HEK293T (cell line): ENCODE measurements at regions not wholly inside any gene's neighbourhood (a gene's known extent, or its start where the extent isn't known, plus 50 kb on each side); places are given as distances from the start of the nearest gene placed in this dataset.

Experiments used
- ARNT ChIP-seq: fragments of 450-650 bp; IDR thresholded peaks from 2 replicates; pipeline ENCODE4 v1.6.1; 2017; ENCODE audit warnings: mild to moderate bottlenecking
- FOXA1 ChIP-seq: fragments of 450-650 bp; IDR thresholded peaks from 2 replicates; pipeline ENCODE4 v1.6.1; 2016; ENCODE audit warnings: mild to moderate bottlenecking
- FOXK2 ChIP-seq: fragments of 450-650 bp; IDR thresholded peaks from 2 replicates; pipeline ENCODE4 v1.6.1; 2016; ENCODE audit warnings: mild to moderate bottlenecking
- FOXM1 ChIP-seq: fragments of 450-650 bp; IDR thresholded peaks from 2 replicates; pipeline ENCODE4 v1.6.1; 2017; ENCODE audit warnings: mild to moderate bottlenecking, borderline replicate concordance
- SP1 ChIP-seq: fragments of 450-650 bp; IDR thresholded peaks from 2 replicates; pipeline ENCODE4 v1.6.1; 2017
- SUZ12 ChIP-seq: fragments of 450-650 bp; IDR thresholded peaks from 2 replicates; pipeline ENCODE4 v1.6.1; 2016; ENCODE audit warnings: mild to moderate bottlenecking
- TARDBP ChIP-seq: fragments of 450-650 bp; IDR thresholded peaks from 2 replicates; pipeline ENCODE4 v1.6.1; 2016
- ZNF384 ChIP-seq: fragments of 450-650 bp; IDR thresholded peaks from 2 replicates; pipeline ENCODE4 v1.6.1; 2016
- TF ChIP-seq, protein P1 (sequence below): fragments of 450-650 bp; IDR thresholded peaks from 2 replicates; pipeline ENCODE4 v1.6.1; 2016

DNA sequence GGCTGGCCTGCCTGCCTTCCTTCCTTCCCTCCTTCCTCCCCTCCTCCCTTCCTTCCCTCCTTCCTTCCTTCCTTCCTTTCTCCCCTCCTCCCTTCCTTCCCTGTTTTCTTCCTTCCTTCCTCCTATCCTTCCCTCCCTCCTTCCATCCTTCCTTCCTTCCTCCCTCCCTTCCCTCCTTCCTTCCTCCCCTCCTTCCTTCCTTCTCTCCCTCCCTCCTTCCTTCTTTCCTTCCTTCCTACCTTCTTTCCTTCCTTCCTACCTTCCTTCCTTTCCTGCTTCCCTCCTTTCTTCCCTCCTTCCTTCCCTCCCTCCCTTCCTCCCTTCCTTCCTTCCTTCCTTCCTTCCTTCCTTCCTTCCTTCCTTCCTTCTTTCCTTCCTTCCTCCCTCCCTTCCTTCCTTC, 70.1 kb upstream of the PTGFR start:
- TF ChIP-seq TARDBP = no peak
- TF ChIP-seq FOXK2 = no peak
- no peak for TF ChIP-seq ZNF384
- TF ChIP-seq ARNT = no peak
- no peak for TF ChIP-seq FOXM1
- TF ChIP-seq, protein P1, sequence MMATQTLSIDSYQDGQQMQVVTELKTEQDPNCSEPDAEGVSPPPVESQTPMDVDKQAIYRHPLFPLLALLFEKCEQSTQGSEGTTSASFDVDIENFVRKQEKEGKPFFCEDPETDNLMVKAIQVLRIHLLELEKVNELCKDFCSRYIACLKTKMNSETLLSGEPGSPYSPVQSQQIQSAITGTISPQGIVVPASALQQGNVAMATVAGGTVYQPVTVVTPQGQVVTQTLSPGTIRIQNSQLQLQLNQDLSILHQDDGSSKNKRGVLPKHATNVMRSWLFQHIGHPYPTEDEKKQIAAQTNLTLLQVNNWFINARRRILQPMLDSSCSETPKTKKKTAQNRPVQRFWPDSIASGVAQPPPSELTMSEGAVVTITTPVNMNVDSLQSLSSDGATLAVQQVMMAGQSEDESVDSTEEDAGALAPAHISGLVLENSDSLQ = no peak
- TF ChIP-seq SP1 = no peak
- no peak for TF ChIP-seq FOXA1
- no peak for TF ChIP-seq SUZ12
